ENCODE measurements at regions not wholly inside any gene's neighbourhood (a gene's known extent, or its start where the extent isn't known, plus 50 kb on each side); places are given as distances from the start of the nearest gene placed in this dataset.

DNA sequence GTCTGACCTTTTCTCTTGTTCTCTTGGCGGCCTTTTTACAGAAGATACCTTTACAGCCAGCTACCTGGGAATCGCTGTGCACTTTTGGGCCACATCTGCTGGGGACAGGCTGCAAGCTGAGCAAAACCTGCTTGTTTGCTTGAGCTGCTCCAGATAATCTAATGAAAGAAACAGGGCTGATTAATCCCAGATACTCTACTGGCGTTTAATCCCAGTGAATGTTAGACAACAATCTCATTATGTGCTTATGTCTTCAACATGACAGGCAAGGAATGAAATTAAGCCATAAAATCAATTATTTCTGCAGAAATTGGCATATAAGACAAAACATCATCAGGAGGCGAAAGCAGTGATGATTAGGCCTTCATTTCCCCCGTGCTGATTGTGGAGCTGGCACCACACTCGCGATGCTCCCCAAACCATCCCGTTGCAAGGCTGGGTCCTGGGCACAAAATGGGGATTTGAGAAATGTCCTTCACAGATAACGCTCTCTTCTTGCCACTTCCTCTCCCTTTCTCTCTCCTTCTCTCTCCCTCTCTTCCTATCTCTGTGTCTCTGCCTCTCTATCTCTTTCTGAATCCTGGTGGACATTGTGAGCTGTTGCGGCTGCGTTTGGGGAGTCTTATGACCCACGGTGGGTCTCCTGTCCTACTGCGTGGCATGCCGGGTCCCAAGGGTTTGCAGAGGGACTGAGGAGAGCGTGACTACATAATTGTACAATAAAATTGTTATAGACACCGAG, 1053.8 kb downstream of the TBC1D22A start:
- no peaks in the 10 kb centered on the region for H3K79me2 ChIP-seq (ENCODE audit: insufficient read depth, low read length)
- no peak overlapping the region for H2AFZ ChIP-seq (ENCODE audit: low read depth, low read length, severe bottlenecking)
- H3K27ac ChIP-seq (ENCODE audit: low read depth, low read length) = no peak overlapping the region
- TF ChIP-seq, protein P1, sequence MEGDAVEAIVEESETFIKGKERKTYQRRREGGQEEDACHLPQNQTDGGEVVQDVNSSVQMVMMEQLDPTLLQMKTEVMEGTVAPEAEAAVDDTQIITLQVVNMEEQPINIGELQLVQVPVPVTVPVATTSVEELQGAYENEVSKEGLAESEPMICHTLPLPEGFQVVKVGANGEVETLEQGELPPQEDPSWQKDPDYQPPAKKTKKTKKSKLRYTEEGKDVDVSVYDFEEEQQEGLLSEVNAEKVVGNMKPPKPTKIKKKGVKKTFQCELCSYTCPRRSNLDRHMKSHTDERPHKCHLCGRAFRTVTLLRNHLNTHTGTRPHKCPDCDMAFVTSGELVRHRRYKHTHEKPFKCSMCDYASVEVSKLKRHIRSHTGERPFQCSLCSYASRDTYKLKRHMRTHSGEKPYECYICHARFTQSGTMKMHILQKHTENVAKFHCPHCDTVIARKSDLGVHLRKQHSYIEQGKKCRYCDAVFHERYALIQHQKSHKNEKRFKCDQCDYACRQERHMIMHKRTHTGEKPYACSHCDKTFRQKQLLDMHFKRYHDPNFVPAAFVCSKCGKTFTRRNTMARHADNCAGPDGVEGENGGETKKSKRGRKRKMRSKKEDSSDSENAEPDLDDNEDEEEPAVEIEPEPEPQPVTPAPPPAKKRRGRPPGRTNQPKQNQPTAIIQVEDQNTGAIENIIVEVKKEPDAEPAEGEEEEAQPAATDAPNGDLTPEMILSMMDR (IDR thresholded peaks at IDR 0.05; ENCODE audit: insufficient read depth, low read length, poor library complexity, severe bottlenecking) = no peak
- no peak for TF ChIP-seq EZH2phosphoT487 (conservative IDR thresholded peaks at IDR 0.05; ENCODE audit: low read length)
- H3K4me2 ChIP-seq (ENCODE audit: low read depth, low read length, poor library complexity, severe bottlenecking) = no peak overlapping the region
- H4K20me1 ChIP-seq (ENCODE audit: low read depth, low read length) = no peaks in the 10 kb centered on the region
- H3F3A ChIP-seq (ENCODE audit: insufficient read depth) = no peaks in the 10 kb centered on the region
- no peaks in the 10 kb centered on the region for H3K27me3 ChIP-seq (ENCODE audit: low read length)
- H3K9ac ChIP-seq (ENCODE audit: low read length) = no peak overlapping the region
- no peaks in the 10 kb centered on the region for H3K9me3 ChIP-seq (ENCODE audit: insufficient read depth, low read length)
- H3K36me3 ChIP-seq (ENCODE audit: low read length) = no peaks in the 10 kb centered on the region
- no peaks in the 10 kb centered on the region for H3K9me2 ChIP-seq (replicated peaks; ENCODE audit: insufficient read depth, low read length)
- no peak overlapping the region for H3K4me3 ChIP-seq (ENCODE audit: insufficient read depth, low read length, poor library complexity, severe bottlenecking)

DNA sequence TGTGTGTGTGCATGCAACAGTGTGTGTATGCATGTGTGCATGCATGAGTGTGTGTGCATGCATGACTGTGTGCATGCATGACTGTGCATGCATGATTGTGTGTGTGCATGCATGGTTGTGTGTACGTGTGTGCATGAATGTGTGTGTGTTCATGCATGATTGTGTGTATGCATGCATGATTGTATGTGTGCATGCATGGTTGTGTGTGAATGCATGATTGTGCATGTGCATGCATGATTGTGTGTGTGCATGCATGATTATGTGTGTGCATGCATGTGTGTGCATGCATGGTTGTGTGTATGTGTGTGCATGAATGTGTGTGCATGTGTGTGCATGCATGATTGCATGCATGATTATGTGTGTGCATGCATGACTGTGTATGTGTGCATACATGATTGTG, 1052.0 kb downstream of the TBC1D22A start:
- Histone ChIP-seq H3K9ac (ENCODE audit: low read length) (no peak overlapping the region), H3K27me3 (ENCODE audit: low read length) (no peaks in the 10 kb centered on the region), H3K36me3 (ENCODE audit: low read length) (no peaks in the 10 kb centered on the region), H3K9me3 (ENCODE audit: insufficient read depth, low read length) (no peaks in the 10 kb centered on the region), H3K79me2 (ENCODE audit: insufficient read depth, low read length) (no peaks in the 10 kb centered on the region), H3K4me2 (ENCODE audit: low read depth, low read length, poor library complexity, severe bottlenecking) (no peak overlapping the region), H4K20me1 (ENCODE audit: low read depth, low read length) (no peaks in the 10 kb centered on the region), H3K27ac (ENCODE audit: low read depth, low read length) (no peak overlapping the region), H3K4me3 (ENCODE audit: insufficient read depth, low read length, poor library complexity, severe bottlenecking) (no peak overlapping the region), H2AFZ (ENCODE audit: low read depth, low read length, severe bottlenecking) (no peak overlapping the region), H3K9me2 (replicated peaks; ENCODE audit: insufficient read depth, low read length) (no peaks in the 10 kb centered on the region), H3F3A (ENCODE audit: insufficient read depth) (no peaks in the 10 kb centered on the region)
- no peak for TF ChIP-seq EZH2phosphoT487 (conservative IDR thresholded peaks at IDR 0.05; ENCODE audit: low read length)

- H3K9ac ChIP-seq (ENCODE audit: low read length) = no peak overlapping the region
- no peak overlapping the region for H3K4me3 ChIP-seq (ENCODE audit: insufficient read depth, low read length, poor library complexity, severe bottlenecking)
- no peak overlapping the region for H2AFZ ChIP-seq (ENCODE audit: low read depth, low read length, severe bottlenecking)
- H3K36me3 ChIP-seq (ENCODE audit: low read length) = no peaks in the 10 kb centered on the region
- H3K79me2 ChIP-seq (ENCODE audit: insufficient read depth, low read length) = no peaks in the 10 kb centered on the region
- no peaks in the 10 kb centered on the region for H3K27me3 ChIP-seq (ENCODE audit: low read length)
- no peaks in the 10 kb centered on the region for H3K9me2 ChIP-seq (replicated peaks; ENCODE audit: insufficient read depth, low read length)
- H3F3A ChIP-seq (ENCODE audit: insufficient read depth) = no peaks in the 10 kb centered on the region
- H3K4me2 ChIP-seq (ENCODE audit: low read depth, low read length, poor library complexity, severe bottlenecking) = no peak overlapping the region
- no peak overlapping the region for H3K27ac ChIP-seq (ENCODE audit: low read depth, low read length)
- TF ChIP-seq, protein P1 (IDR thresholded peaks at IDR 0.05; ENCODE audit: insufficient read depth, low read length, poor library complexity, severe bottlenecking) = no peak
- TF ChIP-seq EZH2phosphoT487 (conservative IDR thresholded peaks at IDR 0.05; ENCODE audit: low read length) = no peak
- H3K9me3 ChIP-seq (ENCODE audit: insufficient read depth, low read length) = no peaks in the 10 kb centered on the region
- H4K20me1 ChIP-seq (ENCODE audit: low read depth, low read length) = no peaks in the 10 kb centered on the region
These were observed 1051.2 kb downstream of the TBC1D22A start for GRCh38 chr22:47813661-47814060.

DNA sequence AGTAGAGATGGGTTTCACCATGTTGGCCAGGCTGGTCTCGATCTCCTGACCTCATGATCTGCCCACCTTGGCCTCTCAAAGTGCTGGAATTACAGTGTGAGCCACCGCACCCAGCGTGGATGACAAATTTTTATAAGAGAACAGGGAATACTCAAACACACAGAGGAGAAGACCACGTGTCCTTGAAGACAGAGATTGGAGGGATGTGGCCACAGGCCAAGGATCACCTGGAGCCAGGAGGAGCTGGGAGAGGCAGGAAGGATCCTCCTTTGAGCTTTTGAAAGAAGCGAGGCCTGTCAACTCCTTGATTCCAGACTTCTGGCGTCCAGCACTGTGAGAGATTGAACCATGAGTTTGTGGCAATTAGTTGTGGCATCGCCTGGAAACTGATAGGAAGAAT, 1049.5 kb downstream of the TBC1D22A start:
- no peaks in the 10 kb centered on the region for H3K79me2 ChIP-seq (ENCODE audit: insufficient read depth, low read length)
- H3K9ac ChIP-seq (ENCODE audit: low read length) = no peak overlapping the region
- H3K4me2 ChIP-seq (ENCODE audit: low read depth, low read length, poor library complexity, severe bottlenecking) = no peak overlapping the region
- no peaks in the 10 kb centered on the region for H4K20me1 ChIP-seq (ENCODE audit: low read depth, low read length)
- no peaks in the 10 kb centered on the region for H3K36me3 ChIP-seq (ENCODE audit: low read length)
- no peak overlapping the region for H3K4me3 ChIP-seq (ENCODE audit: insufficient read depth, low read length, poor library complexity, severe bottlenecking)
- H3K27me3 ChIP-seq (ENCODE audit: low read length) = no peaks in the 10 kb centered on the region
- H3K9me2 ChIP-seq (replicated peaks; ENCODE audit: insufficient read depth, low read length) = no peaks in the 10 kb centered on the region
- H3K9me3 ChIP-seq (ENCODE audit: insufficient read depth, low read length) = no peaks in the 10 kb centered on the region
- H3K27ac ChIP-seq (ENCODE audit: low read depth, low read length) = no peak overlapping the region
- no peaks in the 10 kb centered on the region for H3F3A ChIP-seq (ENCODE audit: insufficient read depth)
- H2AFZ ChIP-seq (ENCODE audit: low read depth, low read length, severe bottlenecking) = no peak overlapping the region
- TF ChIP-seq EZH2phosphoT487 (conservative IDR thresholded peaks at IDR 0.05; ENCODE audit: low read length) = no peak
- TF ChIP-seq, protein P1 (IDR thresholded peaks at IDR 0.05; ENCODE audit: insufficient read depth, low read length, poor library complexity, severe bottlenecking) = no peak
